ENCODE measurements at regions not wholly inside any gene's neighbourhood (a gene's known extent, or its start where the extent isn't known, plus 50 kb on each side); places are given as distances from the start of the nearest gene placed in this dataset.

DNA sequence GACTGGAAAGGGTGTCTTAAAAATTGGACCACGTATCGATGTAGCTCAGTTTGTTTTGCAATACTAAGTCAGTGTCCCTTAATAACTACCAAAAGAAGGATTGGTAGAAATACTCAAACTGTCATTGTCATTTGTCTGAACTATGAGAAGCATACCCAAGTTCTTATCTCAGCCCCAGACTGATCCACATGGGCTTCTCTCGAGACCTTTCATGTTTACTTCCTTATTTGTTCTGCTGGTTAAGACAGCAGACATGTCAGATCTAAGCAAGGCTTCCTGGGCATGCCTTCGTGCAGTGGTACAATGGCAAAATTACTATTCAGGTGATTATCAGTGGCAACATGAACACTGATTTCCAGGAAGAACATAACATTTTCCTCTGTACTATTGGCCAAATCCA, 211.1 kb upstream of the PHACTR1 start (continued):
- TF ChIP-seq AR (CRISPR knock-in tag; IDR thresholded peaks at IDR 0.05), result no peak

- TF ChIP-seq EMX1 (CRISPR knock-in tag; IDR thresholded peaks at IDR 0.05), result no peak
- TF ChIP-seq ZNF396 (CRISPR knock-in tag; IDR thresholded peaks at IDR 0.05; ENCODE audit: borderline replicate concordance), result no peak
- TF ChIP-seq MAX (CRISPR knock-in tag; IDR thresholded peaks at IDR 0.05), result no peak
- TF ChIP-seq E2F1 (CRISPR knock-in tag; IDR thresholded peaks at IDR 0.05), result no peak
- no peak for TF ChIP-seq NFE2L1 (CRISPR knock-in tag; IDR thresholded peaks at IDR 0.05)
- no peak for TF ChIP-seq TP53 (CRISPR knock-in tag; IDR thresholded peaks at IDR 0.05)
- TF ChIP-seq JUN (CRISPR knock-in tag; IDR thresholded peaks at IDR 0.05), result no peak
- TF ChIP-seq STAT6 (CRISPR knock-in tag; conservative IDR thresholded peaks at IDR 0.05; ENCODE audit: low read depth), result no peak
- TF ChIP-seq, protein P1, sequence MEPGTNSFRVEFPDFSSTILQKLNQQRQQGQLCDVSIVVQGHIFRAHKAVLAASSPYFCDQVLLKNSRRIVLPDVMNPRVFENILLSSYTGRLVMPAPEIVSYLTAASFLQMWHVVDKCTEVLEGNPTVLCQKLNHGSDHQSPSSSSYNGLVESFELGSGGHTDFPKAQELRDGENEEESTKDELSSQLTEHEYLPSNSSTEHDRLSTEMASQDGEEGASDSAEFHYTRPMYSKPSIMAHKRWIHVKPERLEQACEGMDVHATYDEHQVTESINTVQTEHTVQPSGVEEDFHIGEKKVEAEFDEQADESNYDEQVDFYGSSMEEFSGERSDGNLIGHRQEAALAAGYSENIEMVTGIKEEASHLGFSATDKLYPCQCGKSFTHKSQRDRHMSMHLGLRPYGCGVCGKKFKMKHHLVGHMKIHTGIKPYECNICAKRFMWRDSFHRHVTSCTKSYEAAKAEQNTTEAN (CRISPR knock-in tag; IDR thresholded peaks at IDR 0.05), result no peak
- no peak for TF ChIP-seq ESRRA (CRISPR knock-in tag; IDR thresholded peaks at IDR 0.05; ENCODE audit: borderline replicate concordance)
- no peak for TF ChIP-seq GTF2I (CRISPR knock-in tag; conservative IDR thresholded peaks at IDR 0.05)
- TF ChIP-seq, protein P2, sequence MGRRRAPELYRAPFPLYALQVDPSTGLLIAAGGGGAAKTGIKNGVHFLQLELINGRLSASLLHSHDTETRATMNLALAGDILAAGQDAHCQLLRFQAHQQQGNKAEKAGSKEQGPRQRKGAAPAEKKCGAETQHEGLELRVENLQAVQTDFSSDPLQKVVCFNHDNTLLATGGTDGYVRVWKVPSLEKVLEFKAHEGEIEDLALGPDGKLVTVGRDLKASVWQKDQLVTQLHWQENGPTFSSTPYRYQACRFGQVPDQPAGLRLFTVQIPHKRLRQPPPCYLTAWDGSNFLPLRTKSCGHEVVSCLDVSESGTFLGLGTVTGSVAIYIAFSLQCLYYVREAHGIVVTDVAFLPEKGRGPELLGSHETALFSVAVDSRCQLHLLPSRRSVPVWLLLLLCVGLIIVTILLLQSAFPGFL (CRISPR knock-in tag; IDR thresholded peaks at IDR 0.05; ENCODE audit: borderline replicate concordance), result no peak
- TF ChIP-seq, protein P3, sequence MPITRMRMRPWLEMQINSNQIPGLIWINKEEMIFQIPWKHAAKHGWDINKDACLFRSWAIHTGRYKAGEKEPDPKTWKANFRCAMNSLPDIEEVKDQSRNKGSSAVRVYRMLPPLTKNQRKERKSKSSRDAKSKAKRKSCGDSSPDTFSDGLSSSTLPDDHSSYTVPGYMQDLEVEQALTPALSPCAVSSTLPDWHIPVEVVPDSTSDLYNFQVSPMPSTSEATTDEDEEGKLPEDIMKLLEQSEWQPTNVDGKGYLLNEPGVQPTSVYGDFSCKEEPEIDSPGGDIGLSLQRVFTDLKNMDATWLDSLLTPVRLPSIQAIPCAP (CRISPR knock-in tag; IDR thresholded peaks at IDR 0.05), result no peak
- no peak for TF ChIP-seq PRRX2 (CRISPR knock-in tag; IDR thresholded peaks at IDR 0.05)
- no peak for TF ChIP-seq RORB (CRISPR knock-in tag; IDR thresholded peaks at IDR 0.05)
- TF ChIP-seq CTCF (IDR thresholded peaks at IDR 0.05), result no peak
- TF ChIP-seq, protein P4, sequence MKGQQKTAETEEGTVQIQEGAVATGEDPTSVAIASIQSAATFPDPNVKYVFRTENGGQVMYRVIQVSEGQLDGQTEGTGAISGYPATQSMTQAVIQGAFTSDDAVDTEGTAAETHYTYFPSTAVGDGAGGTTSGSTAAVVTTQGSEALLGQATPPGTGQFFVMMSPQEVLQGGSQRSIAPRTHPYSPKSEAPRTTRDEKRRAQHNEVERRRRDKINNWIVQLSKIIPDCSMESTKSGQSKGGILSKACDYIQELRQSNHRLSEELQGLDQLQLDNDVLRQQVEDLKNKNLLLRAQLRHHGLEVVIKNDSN (CRISPR knock-in tag; IDR thresholded peaks at IDR 0.05), result no peak
- no peak for TF ChIP-seq FOXJ3 (CRISPR knock-in tag; IDR thresholded peaks at IDR 0.05; ENCODE audit: borderline replicate concordance)
- TF ChIP-seq USF2 (CRISPR knock-in tag; IDR thresholded peaks at IDR 0.05), result no peak
- no peak for TF ChIP-seq ZNF317 (CRISPR knock-in tag; IDR thresholded peaks at IDR 0.05; ENCODE audit: borderline replicate concordance, low read depth)
- CTCF ChIA-PET, result no interaction called here
These were observed 210.4 kb upstream of the PHACTR1 start for GRCh38 chr6:12506159-12506558.

More at GRCh38 chr6:12506159-12506558, 210.4 kb upstream of the PHACTR1 start:
- H3K4me1 Mint-ChIP-seq, result peaks cover 4% of the 10 kb centered on the region
- POLR2A ChIA-PET, result no interaction called here
- no peak overlapping the region for H3K4me3 Mint-ChIP-seq
- H3K9me3 Mint-ChIP-seq, result peaks cover 13% of the 10 kb centered on the region
- no peaks in the 10 kb centered on the region; the same call in 1 of the 2 replicates for H3K27me3 Mint-ChIP-seq (ENCODE audit: low read depth)
- H3K36me3 Mint-ChIP-seq, result no peaks in the 10 kb centered on the region
- no peak overlapping the region for H3K27ac Mint-ChIP-seq
- no peak for ATAC-seq
- no peak for DNase-seq (ENCODE audit: low spot score)
